Duodenal mucosa (tissue), 2 donors: ENCODE measurements at regions not wholly inside any gene's neighbourhood (a gene's known extent, or its start where the extent isn't known, plus 50 kb on each side); places are given as distances from the start of the nearest gene placed in this dataset.

ENCODE experiments used
- H3K27ac ChIP-seq: one replicate; pipeline ENCODE4 v1.7.0; 2013; ENCODE audit warnings: low read depth, low read length
- H3K27me3 ChIP-seq, 2 donors: one replicate each; pipeline ENCODE4 v1.7.0; 2013; ENCODE audit warnings: low read length in 2 of 2, control low read depth in 1 of 2; ENCODE audit not compliant: insufficient read depth in 2 of 2, control insufficient read depth in 1 of 2
- H3K36me3 ChIP-seq, 2 donors: one replicate each; pipeline ENCODE4 v1.7.0; 2013; ENCODE audit warnings: low read length in 2 of 2, control low read depth in 1 of 2; ENCODE audit not compliant: insufficient read depth in 2 of 2, control insufficient read depth in 1 of 2
- H3K4me1 ChIP-seq, 2 donors: one replicate each; pipeline ENCODE4 v1.7.0; 2013; ENCODE audit warnings: low read length in 2 of 2, control low read depth in 1 of 2; ENCODE audit not compliant: insufficient read depth in 2 of 2, control insufficient read depth in 1 of 2
- H3K4me3 ChIP-seq, 2 donors: one replicate each; pipeline ENCODE4 v1.7.0; 2013; ENCODE audit warnings: low read length in 2 of 2, low read depth in 1 of 2
- H3K9ac ChIP-seq, 2 donors: one replicate each; pipeline ENCODE4 v1.7.0; 2013; ENCODE audit warnings: low read length in 2 of 2, low read depth in 1 of 2
- H3K9me3 ChIP-seq, 2 donors: one replicate each; pipeline ENCODE4 v1.7.0; 2013; ENCODE audit warnings: low read length in 2 of 2, control low read depth in 1 of 2; ENCODE audit not compliant: control insufficient read depth in 1 of 2

DNA sequence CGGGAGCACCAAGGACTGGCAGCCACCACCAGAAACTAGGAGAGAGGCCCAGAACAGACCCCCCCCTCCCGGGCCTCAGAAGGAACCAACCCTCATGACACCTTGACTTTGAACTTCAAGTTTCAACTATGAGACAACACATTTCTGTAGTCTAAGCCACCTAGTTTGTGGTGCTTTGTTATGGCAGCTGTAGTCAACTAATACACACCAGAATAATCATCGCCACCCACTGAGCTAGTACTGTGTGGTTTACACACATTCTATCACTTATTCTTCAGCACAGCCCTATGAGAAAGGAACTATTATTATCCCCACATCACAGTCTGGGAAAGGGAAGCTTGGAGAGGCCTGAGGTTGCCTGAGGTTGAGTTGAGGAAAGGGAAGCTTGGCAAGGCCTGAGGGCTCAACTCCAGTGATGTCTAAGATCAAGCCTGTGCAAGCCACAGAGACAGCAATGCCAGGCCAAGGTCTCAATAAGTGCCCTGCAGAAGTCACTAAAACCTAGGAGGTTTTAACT is 126.6 kb downstream of the FHDC1 start:
- no peak overlapping the region for H3K27ac ChIP-seq
- H3K9ac ChIP-seq = no peak overlapping the region
- no peak overlapping the region for H3K4me3 ChIP-seq
- no peaks in the 10 kb centered on the region for H3K9me3 ChIP-seq
- H3K27me3 ChIP-seq = no peaks in the 10 kb centered on the region
- H3K36me3 ChIP-seq = no peaks in the 10 kb centered on the region
- H3K4me1 ChIP-seq = peaks cover 28 to 30% of the 10 kb centered on the region in 2 donors

GRCh38 chr4:153063490-153063889 is 127.4 kb downstream of the FHDC1 start:
- H3K27me3 ChIP-seq = no peaks in the 10 kb centered on the region
- no peak overlapping the region for H3K4me3 ChIP-seq
- peaks cover 28 to 37% of the 10 kb centered on the region in 2 donors for H3K4me1 ChIP-seq
- no peak overlapping the region for H3K9ac ChIP-seq
- H3K36me3 ChIP-seq = no peaks in the 10 kb centered on the region
- no peak overlapping the region for H3K27ac ChIP-seq
- no peaks in the 10 kb centered on the region for H3K9me3 ChIP-seq

GRCh38 chr4:153064571-153064970 is 128.4 kb downstream of the FHDC1 start:
- H3K27me3 ChIP-seq = no peaks in the 10 kb centered on the region
- no peaks in the 10 kb centered on the region for H3K36me3 ChIP-seq
- H3K4me1 ChIP-seq = peaks cover 28 to 37% of the 10 kb centered on the region in 2 donors
- H3K27ac ChIP-seq = no peak overlapping the region
- H3K9ac ChIP-seq = peak overlapping the region in 1 of 2 donors; percentile 10
- no peaks in the 10 kb centered on the region for H3K9me3 ChIP-seq
- H3K4me3 ChIP-seq = no peak overlapping the region

DNA sequence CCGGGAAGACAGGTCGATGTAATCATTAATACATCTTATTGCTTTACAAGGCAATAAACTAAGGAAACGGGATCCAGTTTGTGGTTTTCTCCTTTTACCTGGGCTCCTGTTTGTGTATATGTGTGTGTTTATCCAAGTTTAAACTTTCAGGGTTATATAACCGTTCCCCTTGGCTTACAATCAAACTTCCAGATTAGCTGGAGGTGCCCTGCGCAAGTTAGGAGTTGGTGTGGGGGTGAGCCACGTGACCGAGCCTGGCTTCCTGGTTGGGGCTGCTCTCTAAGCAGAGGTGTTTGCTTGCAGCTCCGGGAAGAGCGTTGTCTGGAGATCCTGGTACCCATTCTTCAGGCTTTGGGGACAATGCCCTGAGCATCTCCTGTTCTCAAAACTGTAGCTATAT is 129.2 kb downstream of the FHDC1 start:
- Histone ChIP-seq H3K36me3 (no peaks in the 10 kb centered on the region), H3K27ac (no peak overlapping the region), H3K9ac (peak overlapping the region in 1 of 2 donors; percentile 10), H3K9me3 (no peaks in the 10 kb centered on the region), H3K4me1 (peaks cover 28 to 37% of the 10 kb centered on the region in 2 donors), H3K4me3 (no peak overlapping the region), H3K27me3 (no peaks in the 10 kb centered on the region)

GRCh38 chr4:153067376-153067775 is 131.3 kb downstream of the FHDC1 start:
- Histone ChIP-seq H3K4me3 (no peak overlapping the region), H3K27ac (no peak overlapping the region), H3K36me3 (no peaks in the 10 kb centered on the region), H3K4me1 (peaks cover 28 to 37% of the 10 kb centered on the region in 2 donors), H3K27me3 (no peaks in the 10 kb centered on the region), H3K9ac (no peak overlapping the region), H3K9me3 (no peaks in the 10 kb centered on the region)

DNA sequence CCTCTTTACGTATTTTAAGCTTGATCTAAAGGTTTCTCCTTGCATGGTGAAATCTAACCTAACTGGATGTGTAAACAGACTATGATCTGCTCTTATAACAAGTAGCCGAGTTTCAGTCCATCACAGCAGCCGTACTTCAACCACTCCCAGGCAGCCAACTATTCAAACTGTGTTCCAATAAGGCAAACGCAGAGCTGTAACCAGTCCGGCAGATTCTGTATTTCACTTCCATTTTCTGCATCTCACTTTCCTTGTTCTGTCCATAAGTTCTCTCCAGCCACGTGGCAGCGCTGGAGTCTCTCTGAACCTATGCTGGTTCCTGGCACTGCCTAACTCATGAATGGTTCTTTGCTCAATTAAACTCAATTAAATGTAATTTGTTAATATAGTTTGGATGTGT is 132.6 kb downstream of the FHDC1 start:
- no peak overlapping the region for H3K4me3 ChIP-seq
- no peak overlapping the region for H3K9ac ChIP-seq
- no peak overlapping the region for H3K27ac ChIP-seq
- no peaks in the 10 kb centered on the region for H3K9me3 ChIP-seq
- H3K36me3 ChIP-seq = no peaks in the 10 kb centered on the region
- no peaks in the 10 kb centered on the region for H3K27me3 ChIP-seq
- peaks cover 25 to 37% of the 10 kb centered on the region in 2 donors for H3K4me1 ChIP-seq

DNA sequence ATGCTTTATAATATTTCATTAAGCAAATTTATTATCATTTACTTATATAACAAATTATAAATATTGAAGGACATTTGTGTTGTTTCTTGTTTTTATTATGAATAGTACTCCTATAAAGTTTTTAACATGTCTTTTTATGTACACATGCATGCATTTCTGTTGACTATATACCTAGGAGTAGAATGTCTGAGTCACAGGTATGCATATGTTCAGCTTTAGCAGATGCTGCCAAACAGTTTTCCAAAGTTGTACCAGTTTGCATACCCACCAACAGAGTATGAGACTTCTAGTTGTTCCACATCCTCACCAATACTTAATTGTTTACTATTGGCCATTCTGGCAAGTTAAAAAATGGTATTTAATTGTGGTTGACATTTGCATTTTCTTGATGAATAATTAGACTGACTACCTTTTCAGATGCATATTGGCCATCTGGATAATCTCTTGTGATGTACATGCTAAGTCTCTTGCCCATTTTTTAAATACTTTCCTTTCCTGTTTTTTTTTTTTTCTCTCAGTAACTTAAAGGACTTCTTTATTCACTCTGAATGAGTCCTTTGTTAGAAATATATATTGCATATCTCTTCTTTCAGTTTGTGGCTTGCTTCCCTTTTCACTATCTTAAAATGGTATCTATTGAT is 132.2 kb upstream of the TRIM2 start:
- no peaks in the 10 kb centered on the region for H3K27me3 ChIP-seq
- no peaks in the 10 kb centered on the region for H3K9me3 ChIP-seq
- no peaks in the 10 kb centered on the region for H3K36me3 ChIP-seq
- H3K4me3 ChIP-seq = no peak overlapping the region
- H3K9ac ChIP-seq = no peak overlapping the region
- no peak overlapping the region for H3K27ac ChIP-seq
- H3K4me1 ChIP-seq = peaks cover 3 to 23% of the 10 kb centered on the region in 2 donors

- Histone ChIP-seq H3K4me3 (no peak overlapping the region), H3K27ac (no peak overlapping the region), H3K9ac (no peak overlapping the region), H3K9me3 (no peaks in the 10 kb centered on the region), H3K4me1 (peaks cover 0 to 19% of the 10 kb centered on the region in 2 donors), H3K36me3 (no peaks in the 10 kb centered on the region), H3K27me3 (no peaks in the 10 kb centered on the region)
These were observed 131.6 kb upstream of the TRIM2 start for GRCh38 chr4:153072661-153073060.

- H3K27me3 ChIP-seq = no peaks in the 10 kb centered on the region
These were observed 129.8 kb upstream of the TRIM2 start for GRCh38 chr4:153074486-153074885.

GRCh38 chr4:153074936-153075630 is 129.2 kb upstream of the TRIM2 start:
- no peak overlapping the region for H3K27ac ChIP-seq
- no peak overlapping the region for H3K4me3 ChIP-seq
- H3K9ac ChIP-seq = no peak overlapping the region
- no peaks in the 10 kb centered on the region for H3K9me3 ChIP-seq
- no peaks in the 10 kb centered on the region for H3K27me3 ChIP-seq
- H3K4me1 ChIP-seq = peaks cover 0 to 14% of the 10 kb centered on the region in 2 donors
- H3K36me3 ChIP-seq = no peaks in the 10 kb centered on the region

More at GRCh38 chr4:153074486-153074885, 129.8 kb upstream of the TRIM2 start:
- Histone ChIP-seq H3K9me3 (no peaks in the 10 kb centered on the region), H3K27ac (no peak overlapping the region), H3K36me3 (no peaks in the 10 kb centered on the region), H3K9ac (no peak overlapping the region), H3K4me1 (peaks cover 0 to 12% of the 10 kb centered on the region in 2 donors), H3K4me3 (no peak overlapping the region)
